ENCODE measurements at regions not wholly inside any gene's neighbourhood (a gene's known extent, or its start where the extent isn't known, plus 50 kb on each side); places are given as distances from the start of the nearest gene placed in this dataset.

- no peak for TF ChIP-seq CTCF (IDR thresholded peaks at IDR 0.05; ENCODE audit: low read length)
- no peak for TF ChIP-seq EZH2phosphoT487 (IDR thresholded peaks at IDR 0.05; ENCODE audit: low read length)
Observed at GRCh38 chr1:238018214-238018613, 127.5 kb upstream of the ZP4 start.

Measured in MM.1S (cell line).